ENCODE measurements at regions not wholly inside any gene's neighbourhood (a gene's known extent, or its start where the extent isn't known, plus 50 kb on each side); places are given as distances from the start of the nearest gene placed in this dataset.
A peak's percentile ranks its signal among the peaks of the same experiment; 100 is the strongest.

DNA sequence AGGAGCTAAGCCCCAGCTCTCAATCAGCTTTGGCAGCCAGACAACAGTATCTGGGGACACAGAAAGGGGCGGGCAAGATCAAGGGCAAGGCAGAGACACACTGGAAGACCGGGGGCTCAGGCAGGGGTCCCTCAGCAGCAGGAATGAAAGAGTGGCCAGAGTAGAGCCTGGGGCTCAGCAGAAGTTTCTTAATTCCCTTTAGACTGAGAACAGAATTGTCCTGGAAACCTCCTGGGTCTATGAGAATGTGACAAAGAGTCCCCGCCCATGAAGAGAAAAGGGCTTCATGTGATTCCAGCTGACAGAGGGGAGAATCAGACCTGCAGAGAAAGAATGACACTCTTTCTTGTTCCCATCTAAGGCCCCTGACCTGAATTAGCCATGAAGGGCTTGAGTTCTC is 95.2 kb upstream of the CTNNB1 start:
- no peak for DNase-seq (ENCODE audit: low spot score)

DNA sequence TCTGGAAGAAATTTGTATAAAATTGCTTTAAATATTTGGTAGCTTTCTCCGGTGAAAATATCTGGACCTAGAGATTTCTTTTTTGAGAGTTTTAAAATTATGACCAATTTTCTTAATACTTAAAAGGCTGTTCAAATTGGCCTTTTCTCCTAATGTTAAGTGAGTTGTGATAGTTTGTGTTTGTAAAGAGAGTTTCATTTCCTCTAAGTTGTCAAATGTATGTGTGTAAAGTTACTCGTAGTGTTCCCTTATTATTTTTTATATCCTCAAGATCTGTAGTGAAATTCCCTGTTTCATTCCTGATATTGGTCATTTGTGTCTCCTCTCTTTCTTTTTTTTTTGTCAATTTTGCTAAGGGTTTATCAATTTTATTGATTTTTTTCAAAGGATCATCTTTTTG is 92.6 kb upstream of the CTNNB1 start:
- DNase-seq (ENCODE audit: low spot score): no peak

DNA sequence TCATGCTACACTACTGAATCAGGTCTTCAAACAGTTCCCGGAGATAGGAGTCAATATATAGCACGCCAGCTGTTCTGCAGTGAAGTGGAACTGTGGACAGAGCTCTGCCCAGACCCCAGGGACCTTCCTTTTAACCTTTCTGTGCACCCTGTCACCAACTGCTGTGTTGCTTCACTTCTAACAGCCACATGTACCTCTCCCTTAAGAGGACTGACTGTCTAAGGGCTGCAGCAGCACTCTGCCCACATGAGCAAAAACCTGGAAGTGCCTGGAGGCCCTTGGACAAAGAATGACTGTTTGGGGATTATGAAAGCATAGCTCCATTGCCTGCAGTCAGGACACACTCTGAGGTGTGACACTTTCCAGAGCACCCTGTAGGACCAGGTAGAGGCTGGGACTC is 88.3 kb upstream of the CTNNB1 start:
- no peak for DNase-seq (ENCODE audit: low spot score)

DNA sequence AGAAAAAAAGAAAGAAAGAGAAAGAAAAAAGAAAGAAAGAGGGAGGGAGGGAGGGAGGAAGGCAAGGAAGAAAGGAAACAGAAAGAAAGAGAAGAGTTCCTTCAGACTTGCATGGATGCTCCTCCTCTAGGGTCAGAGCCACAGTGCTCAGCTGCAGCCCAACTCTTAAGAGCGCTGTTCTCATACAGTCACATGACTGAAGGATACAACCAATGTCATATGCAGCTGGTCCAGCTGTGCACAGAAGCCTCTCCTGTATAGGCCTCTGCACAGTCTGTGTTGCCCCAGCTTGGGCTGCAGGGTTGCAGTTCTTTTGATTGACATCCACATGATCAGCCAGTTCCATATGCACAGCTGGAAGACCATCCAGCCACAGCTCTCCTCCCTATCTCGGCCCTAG is 86.8 kb upstream of the CTNNB1 start:
- no peak for DNase-seq (ENCODE audit: low spot score)

DNA sequence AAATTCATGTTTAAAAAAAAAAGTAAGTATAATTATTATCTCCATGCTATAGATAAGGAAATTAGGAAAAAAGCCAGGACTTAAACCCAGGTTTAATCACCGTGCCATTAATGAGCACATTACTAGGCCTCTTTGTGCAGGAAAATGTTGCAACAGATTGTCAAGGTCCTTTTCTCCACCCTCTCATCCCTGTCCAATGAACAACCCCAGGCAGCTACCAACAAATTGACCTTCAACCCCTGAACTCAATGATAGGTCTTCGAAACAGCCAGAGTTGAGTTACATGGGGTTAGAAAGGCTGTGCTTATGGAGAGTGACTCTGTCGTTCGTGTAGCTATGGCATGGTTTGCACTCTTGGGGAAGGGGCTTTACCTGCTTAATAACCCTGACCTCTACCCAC is 84.2 kb upstream of the CTNNB1 start:
- DNase-seq (ENCODE audit: low spot score): no peak

DNA sequence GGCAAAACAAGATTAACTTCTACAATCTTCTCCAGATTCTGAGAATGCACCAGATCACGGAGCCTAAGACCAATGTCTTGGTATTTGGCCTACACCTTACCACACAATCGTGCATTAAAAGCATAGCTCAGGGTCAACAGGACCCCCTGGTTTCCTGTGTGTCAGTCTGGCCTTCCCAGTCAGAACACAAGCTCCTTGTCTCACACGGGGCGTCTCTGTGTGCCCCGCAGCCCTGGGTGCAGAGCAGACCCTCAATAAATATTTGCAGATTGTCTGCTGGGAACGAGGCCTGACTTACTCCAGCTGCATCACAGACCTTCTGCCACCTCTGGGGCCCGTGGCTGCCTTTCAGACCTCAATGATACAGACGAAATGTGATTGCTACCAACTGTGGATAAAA is 82.5 kb upstream of the CTNNB1 start:
- no peak for DNase-seq (ENCODE audit: low spot score)

DNA sequence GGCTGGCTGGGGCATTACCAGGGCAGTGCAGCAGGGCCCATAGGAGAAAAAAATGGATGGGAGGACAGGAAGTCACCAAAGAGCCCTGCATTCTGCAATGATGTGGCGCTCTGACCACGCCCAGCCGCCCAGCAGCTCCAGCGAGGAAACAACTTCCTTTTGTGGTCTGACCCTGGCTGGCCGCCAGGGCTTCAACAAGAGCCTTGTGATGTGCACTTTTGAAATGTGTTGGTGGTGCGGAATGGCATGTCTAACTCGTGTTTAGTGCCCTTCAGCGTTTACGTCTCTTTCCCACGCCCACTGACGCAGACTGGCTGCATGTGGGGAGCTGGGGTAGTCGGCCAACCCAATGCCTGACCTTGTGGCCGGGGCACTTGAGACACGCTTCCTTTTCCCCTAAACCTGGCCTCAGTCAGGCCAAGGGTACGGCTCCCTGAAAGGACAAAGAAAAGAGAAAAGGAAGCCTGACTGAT is 81.9 kb upstream of the CTNNB1 start:
- DNase-seq (ENCODE audit: low spot score): peak; percentile 89

DNA sequence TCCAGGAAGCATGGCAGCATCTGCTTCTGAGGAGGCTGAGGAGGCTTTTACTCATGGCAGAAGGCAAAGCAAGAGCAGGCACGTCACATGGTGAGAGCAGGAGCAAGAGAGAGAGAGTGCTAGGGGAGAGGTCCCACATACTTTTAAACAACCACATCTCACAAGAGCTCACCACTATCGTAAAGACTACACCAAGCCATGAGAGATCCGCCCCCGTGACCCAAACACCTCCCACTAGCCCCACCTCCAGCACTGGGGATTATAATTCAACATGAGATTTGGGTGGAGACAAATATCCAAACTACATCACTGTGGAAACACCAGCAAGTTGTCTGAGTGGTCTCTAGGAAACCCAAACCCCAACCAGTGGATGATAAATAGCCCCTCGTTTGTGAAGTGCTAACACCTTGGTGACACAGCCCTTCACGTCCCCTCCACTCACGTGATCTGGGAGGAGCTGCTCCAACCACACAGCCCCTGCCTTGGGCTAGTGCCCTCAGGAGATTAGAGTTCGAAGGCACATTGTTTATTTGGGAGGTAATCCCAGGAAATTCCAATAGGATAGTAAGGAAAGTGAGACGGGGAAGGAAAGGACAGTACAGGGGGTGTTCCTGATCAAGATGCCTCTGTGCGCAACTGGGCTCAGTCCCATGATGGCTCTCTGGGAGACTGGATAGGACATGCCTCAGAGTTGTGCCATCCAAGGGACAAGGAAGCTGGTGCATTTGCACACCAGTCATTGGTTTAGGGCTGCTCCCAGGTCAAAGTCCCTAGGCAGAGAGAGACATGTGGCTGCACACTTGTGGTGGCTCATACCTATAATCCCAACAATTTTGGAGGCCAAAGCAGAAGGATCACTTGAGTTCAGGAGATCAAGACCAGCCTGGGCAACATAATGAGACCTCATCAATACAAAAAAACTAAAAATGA is 80.6 kb upstream of the CTNNB1 start:
- no peak for DNase-seq (ENCODE audit: low spot score)

DNA sequence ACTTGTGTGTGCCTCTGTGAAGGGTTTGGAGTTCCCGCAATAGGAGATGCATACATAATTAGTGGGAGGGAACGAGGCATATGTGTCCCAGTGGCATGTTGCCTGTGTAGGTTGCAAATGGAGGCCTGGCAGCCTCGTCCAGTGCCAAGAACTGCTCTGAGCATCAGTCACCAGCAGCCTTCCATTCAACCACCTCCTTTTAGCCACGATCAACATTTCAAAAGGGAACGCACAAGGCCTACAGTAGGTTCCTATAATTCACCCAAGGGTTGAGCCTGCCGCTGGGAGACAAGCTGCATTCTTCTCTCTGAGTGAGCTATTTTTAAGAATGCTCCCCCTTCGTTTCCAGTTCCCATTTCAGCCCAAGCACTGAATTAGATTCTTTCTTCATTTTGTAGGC is 78.8 kb upstream of the CTNNB1 start:
- no peak for DNase-seq (ENCODE audit: low spot score)

DNA sequence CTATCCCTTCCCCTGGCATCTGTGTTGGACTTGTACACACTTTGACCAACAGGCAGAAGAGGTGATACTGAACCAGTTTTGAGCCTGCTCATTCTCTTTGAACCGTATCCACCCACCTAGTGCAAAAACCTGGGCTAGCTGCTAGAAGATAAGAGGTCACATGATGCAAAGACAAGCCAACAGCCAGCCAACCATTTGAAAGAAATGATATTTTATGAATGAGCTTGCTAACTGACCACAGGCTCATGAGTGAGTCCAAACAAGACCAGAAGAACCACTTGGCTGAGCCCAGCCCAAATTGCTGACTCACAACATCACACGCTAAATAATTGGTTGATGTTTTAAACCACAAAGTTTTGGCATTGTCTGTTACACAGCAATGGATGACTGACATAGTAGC is 74.0 kb upstream of the CTNNB1 start:
- DNase-seq (ENCODE audit: low spot score): no peak

DNA sequence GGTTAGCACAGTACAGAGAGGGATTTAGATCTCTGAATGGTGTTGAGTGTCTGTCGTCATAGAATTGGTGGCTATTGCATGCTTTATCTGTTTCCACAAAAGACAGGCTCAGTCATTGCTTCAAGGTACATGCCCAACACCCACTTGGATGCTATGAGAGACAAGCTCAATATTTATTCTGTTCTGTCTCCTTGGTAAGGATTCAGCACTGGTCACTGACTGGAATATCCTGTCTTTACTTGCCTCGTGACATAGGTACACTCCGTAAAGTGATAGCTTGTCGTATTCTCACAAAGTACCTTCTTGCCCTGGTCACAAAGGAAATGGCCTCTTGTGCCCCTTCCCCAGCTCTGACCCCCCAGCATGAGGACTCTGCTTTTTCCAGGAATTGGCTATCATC is 72.8 kb upstream of the CTNNB1 start:
- no peak for DNase-seq (ENCODE audit: low spot score)

DNA sequence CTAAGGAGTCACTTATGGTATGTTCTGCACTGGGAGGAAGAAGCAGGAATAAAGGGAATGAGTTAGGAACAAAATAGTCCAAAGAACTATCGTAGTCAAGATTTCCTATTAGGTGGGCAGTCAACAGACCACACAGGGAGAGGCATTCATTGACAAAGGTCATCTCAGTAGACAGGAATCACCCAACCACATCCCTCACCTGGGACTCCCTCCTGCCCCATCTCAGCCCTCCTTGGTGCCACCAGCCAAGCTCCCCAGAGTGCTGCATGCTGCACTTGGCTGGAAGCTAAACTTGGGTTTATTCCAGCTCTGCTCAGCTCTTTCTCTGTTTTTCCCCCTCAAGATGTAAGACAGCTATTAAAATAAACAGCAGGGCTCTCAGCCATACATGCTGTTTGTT is 72.3 kb upstream of the CTNNB1 start:
- DNase-seq (ENCODE audit: low spot score): no peak

DNA sequence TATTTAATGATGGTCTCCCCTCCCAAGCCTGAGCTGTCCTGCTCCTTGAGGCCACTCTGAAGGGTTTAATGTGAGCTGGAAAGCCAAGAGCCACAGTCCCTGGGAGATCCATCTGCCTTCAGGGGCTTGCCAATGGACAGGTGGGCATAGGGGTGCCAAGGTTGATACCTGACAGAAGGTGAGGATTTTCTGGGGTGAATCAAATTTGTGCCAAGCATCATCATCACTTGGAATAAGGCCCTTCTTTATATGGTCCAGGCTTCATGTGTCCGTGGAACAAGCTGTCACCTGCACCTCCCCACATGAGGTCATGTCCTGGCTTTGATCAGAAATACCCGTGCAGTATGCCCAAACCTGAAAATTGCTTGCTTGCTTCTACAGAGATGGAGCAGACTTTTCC is 71.9 kb upstream of the CTNNB1 start:
- no peak for DNase-seq (ENCODE audit: low spot score)

DNA sequence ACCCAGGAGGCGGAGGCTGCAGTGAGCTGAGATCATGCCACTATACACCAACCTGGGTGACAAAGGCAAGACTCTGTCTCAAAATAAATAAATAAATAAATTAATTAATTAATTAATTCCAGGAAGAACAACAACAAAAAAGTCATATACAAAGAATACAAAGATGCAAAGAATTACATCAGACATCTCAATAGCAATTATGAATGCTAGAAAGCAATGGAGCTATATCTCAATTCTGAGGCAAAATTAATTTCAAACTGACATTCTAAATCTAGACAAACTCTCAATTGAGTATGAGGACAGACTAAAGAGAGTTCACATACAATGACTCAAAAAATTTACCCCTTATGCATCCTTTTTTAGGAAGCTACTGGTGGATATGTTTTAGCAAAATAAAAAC is 69.6 kb upstream of the CTNNB1 start:
- DNase-seq (ENCODE audit: low spot score): no peak

DNA sequence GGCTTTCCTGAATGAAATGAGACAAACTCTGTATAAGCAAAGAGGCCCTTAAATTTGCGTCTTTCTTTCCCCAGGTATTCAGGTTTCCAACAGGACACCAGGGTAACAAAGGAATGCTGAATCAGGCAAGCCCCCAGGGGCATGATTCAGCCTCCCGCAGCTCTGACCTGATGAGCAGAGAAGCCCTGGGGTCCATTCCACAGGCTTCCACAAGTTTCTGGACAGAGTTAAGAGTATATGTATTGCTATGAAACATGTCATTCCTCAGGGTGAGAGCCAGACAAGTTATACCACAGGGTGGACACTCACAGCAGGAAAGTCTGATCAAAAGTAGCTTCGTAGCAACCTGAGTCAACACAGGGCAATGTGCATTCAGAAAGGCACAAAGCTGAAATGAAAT is 68.1 kb upstream of the CTNNB1 start:
- no peak for DNase-seq (ENCODE audit: low spot score)

DNA sequence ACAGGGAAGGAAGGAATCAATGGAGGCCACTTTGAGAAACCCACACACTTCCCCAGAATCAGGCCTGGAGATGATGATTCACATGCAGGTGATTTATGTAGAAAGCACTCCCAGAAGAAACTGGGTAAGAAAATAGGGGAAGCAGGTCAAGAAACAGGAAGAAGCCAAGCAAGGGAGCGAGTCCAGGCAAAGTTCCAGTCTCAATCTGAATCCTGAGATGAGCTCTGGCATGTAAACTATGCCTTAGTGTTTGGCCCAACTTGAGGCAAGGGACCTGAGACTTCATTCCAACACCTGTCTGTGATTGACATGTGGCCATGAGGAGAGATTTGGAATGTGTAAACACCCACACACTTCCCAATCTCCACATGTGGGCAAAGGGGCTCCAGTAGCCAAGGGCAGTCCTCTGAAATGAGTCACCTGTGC is 61.6 kb upstream of the CTNNB1 start:
- no peak for DNase-seq (ENCODE audit: low spot score)

DNA sequence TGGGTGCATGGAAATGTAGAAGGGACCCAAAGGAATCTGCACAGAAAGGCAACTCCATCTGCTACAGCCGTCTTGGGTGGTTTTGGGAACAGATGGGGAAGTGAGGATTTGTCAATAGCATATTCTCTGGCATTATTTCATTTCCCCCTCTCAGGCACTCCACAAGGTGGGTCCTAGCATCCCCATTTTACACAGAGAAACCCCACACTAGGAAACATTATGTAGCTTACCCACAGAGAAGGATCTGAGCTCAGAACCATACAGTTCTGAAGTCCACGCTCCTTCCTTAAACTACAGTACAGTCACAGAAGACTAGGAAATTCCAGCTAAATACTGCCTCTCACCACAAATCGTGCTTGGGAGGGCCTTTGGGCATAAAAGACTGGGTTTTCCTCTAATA is 61.2 kb upstream of the CTNNB1 start:
- no peak for DNase-seq (ENCODE audit: low spot score)

DNA sequence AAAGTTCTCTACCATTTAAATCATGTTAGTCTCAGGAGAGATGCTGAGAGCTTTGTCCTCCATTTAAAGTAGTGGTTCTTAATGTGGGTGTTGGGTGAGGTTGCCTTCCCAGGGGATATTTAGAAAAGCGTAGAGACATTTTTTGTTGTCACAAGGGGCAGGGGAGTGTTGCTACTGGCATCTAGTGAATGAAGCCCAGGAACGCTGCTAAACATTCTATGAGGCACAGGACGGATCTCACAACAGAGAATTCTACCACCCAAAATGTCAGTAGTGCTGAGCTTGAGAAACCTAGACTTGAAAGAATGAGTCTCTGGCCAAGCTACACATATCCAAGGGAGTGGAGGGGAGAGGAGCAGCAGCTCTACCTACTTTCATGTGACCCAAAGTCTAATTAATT is 60.7 kb upstream of the CTNNB1 start:
- no peak for DNase-seq (ENCODE audit: low spot score)

DNA sequence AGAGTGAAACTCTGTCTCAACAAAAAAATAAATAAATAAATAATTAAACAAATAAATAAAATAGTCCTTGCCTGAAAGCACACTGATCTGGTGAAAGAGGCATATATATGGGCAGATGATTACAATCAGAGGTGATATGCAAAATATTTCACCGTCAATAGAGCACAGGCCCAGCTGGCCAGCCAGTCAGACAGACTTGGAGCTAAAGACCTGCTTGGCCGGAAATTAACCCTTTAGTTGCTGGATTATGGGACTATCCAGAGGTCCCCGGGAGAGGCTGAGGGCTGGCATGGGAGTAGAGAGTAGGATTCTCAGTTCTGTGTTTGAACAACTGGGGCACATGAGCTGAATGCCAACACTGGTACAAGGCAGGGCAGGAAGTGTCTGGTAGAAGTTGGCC is 59.1 kb upstream of the CTNNB1 start:
- no peak for DNase-seq (ENCODE audit: low spot score)

DNA sequence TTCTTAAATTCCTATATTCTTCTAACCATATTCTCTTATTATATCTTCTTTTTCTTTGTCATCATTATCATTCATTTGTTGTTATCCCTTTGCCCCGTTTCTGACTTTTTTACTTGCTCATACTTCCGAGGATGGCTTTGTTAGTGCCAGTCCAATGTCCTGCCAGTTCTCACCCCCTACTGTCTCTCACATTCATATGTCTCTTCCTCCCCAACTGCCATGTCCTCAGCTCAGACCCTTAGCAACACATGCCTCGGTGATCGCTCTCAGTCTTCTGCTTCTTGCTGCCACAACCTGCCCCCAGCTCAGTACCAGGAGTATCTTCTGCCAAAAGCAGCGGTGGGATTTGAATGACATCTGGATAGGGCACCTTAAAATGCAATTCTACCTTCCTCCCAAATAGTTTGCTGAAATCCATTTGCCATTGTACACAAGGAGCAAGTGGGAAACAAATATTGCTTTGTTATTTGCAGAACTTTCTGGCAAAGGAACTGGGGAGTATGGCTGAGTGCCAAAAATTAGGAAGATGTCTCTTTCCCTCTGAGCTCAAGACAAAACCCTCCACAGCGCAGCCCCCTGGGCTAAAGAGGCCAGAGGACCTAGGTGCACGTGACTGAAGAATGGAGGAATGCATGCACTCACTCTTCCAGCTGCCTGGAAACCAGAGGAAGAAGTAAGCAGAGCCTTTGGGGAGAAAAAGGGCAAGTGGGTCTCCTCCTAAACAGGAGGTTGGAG is 57.7 kb upstream of the CTNNB1 start:
- DNase-seq (ENCODE audit: low spot score): no peak

DNA sequence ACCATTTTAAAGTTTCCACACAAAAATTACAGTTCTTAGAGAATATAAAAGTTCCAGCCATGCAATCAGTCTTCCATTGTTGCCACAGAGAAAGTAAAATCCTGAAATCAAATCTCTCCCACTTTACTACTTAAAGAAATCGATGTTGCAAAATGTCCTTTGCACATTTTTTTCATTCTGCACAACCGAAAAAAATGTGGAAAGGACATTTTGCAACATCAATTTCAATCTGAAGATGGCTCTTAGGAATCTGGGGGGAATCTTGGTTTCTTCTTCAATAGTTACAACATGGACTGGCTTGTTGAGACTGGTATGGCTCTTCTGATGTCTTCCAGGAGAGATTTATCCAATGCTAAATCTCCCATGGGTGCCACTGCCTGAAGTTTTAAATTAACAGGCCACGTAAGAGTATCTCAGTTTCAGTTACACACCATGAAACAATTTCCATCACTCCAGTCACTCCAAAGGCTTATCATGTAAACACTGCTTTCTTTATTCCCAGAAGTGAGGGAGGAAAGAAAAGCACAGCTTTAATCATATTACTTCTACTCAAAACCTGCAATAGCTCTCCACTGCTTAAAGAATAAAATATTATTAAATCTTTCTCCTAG is 55.8 kb upstream of the CTNNB1 start:
- no peak for DNase-seq (ENCODE audit: low spot score)

DNA sequence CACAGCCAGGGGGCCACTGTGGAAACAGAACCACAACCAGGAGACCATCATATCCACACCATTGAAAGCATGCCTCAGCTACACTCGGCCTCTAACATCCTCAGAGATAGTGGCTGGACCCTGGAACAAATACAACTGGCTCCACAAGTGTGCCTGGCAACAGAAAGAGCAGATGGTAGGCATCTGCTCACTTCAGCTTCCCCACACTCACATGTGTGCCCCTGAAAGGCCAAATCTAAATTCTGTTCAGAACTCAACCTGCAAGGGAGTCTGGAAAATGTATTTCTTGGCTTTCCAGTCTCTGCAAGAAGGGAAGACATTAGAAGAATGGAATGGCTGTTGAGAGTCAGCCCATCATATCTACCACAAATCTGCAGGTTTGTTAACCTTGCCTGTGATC is 54.7 kb upstream of the CTNNB1 start:
- no peak for DNase-seq (ENCODE audit: low spot score)

DNA sequence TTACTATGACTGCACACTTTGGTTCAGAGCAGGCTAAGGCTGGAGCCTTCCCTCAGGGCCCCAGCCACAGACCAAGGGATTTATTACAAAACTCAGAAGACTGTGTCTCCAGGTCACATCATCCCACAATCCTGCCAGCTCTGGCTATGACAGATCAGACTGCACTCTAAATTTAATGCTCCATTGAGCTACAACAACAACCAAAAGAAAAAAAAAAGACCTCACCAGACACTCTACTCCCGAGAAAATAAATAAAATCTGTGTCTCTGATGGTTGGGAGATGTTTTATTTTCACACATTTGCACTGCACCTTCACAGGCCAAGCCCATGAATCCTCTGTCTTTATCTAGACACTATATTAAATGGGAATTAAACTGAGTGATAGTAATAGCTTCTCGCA is 50.8 kb upstream of the CTNNB1 start:
- DNase-seq (ENCODE audit: low spot score): no peak
